ENCODE measurements at regions not wholly inside any gene's neighbourhood (a gene's known extent, or its start where the extent isn't known, plus 50 kb on each side); places are given as distances from the start of the nearest gene placed in this dataset.
A peak's percentile ranks its signal among the peaks of the same experiment; 100 is the strongest.

DNA sequence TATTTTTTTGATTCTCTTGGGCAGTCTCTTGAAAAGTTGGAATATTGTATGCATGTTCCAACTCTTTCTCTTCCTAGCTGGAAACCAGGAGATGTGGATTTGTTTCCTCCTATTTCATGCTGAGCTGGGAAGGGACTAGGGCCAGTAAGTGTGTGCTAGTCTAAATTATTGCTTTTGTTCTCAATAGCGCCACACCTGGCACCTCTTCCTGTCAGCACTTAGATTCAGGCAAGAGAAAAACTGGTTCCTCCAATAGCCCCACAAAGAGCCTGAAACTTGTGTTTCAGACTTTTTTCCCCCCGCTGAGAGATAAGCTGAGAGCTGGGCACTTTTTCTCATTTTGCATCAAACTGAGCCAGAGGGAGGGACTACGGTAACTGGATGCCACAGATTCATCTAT lies 353.4 kb downstream of the OLFM4 start:
- H3K36me3 ChIP-seq (replicated peaks in 1 of 2; ENCODE audit: control insufficient read depth in 1 of 2, insufficient read depth in 2 of 2, low read length in 2 of 2), result no peaks in the 10 kb centered on the region
- H3K27me3 ChIP-seq (ENCODE audit: control insufficient read depth in 2 of 2, insufficient read depth in 2 of 2, low read length in 2 of 2), result no peaks in the 10 kb centered on the region
- no peak overlapping the region for H3K4me2 ChIP-seq (replicated peaks; ENCODE audit: extremely low read depth, low read length, poor library complexity, severe bottlenecking)
- no peaks in the 10 kb centered on the region for H3K4me1 Mint-ChIP-seq
- no peak overlapping the region for H3K27ac Mint-ChIP-seq
- intact Hi-C loops (cut with micrococcal nuclease), result no loop called here
- no peak overlapping the region for H2AFZ ChIP-seq (ENCODE audit: insufficient read depth, low read depth, low read length, poor library complexity, severe bottlenecking)
- peaks cover 0 to 4% (median 1%) of the 10 kb centered on the region in 7 donors for H3K9me3 Mint-ChIP-seq
- no peak for DNase-seq
- H3K4me1 ChIP-seq (ENCODE audit: control insufficient read depth in 1 of 2, insufficient read depth in 2 of 2, low read length in 2 of 2), result no peaks in the 10 kb centered on the region
- H3K27me3 Mint-ChIP-seq (ENCODE audit: low read depth in 3 of 3), result no peaks in the 10 kb centered on the region
- no peaks in the 10 kb centered on the region for H4K20me1 ChIP-seq (ENCODE audit: insufficient read depth, low read length)
- no peak overlapping the region for H3K4me3 ChIP-seq (replicated peaks in 1 of 3; ENCODE audit: low read depth in 2 of 3, low read length in 3 of 3)
- TF ChIP-seq, protein P1, sequence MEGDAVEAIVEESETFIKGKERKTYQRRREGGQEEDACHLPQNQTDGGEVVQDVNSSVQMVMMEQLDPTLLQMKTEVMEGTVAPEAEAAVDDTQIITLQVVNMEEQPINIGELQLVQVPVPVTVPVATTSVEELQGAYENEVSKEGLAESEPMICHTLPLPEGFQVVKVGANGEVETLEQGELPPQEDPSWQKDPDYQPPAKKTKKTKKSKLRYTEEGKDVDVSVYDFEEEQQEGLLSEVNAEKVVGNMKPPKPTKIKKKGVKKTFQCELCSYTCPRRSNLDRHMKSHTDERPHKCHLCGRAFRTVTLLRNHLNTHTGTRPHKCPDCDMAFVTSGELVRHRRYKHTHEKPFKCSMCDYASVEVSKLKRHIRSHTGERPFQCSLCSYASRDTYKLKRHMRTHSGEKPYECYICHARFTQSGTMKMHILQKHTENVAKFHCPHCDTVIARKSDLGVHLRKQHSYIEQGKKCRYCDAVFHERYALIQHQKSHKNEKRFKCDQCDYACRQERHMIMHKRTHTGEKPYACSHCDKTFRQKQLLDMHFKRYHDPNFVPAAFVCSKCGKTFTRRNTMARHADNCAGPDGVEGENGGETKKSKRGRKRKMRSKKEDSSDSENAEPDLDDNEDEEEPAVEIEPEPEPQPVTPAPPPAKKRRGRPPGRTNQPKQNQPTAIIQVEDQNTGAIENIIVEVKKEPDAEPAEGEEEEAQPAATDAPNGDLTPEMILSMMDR (IDR thresholded peaks at IDR 0.05), result no peak
- H3K4me3 Mint-ChIP-seq, result no peak overlapping the region
- no peaks in the 10 kb centered on the region for H3K79me2 ChIP-seq (ENCODE audit: insufficient read depth, low read length)
- H3K9me3 ChIP-seq (replicated peaks in 1 of 2; ENCODE audit: control insufficient read depth in 1 of 2, insufficient read depth in 1 of 2, low read length in 2 of 2), result no peaks in the 10 kb centered on the region
- WGBS (ENCODE audit: insufficient coverage), result 40% methylated on average over 2 of the region's 3 CpGs
- H3K36me3 Mint-ChIP-seq, result no peaks in the 10 kb centered on the region
- H3K9ac ChIP-seq (ENCODE audit: insufficient read depth, low read length, poor library complexity, severe bottlenecking), result no peak overlapping the region
- no peak overlapping the region for H3K27ac ChIP-seq (ENCODE audit: low read depth in 1 of 2, low read length in 2 of 2)

- Histone ChIP-seq H4K20me1 (ENCODE audit: insufficient read depth, low read length) (no peaks in the 10 kb centered on the region), H3K27ac (ENCODE audit: low read depth in 1 of 2, low read length in 2 of 2) (no peak overlapping the region), H3K9me3 (replicated peaks in 1 of 2; ENCODE audit: control insufficient read depth in 1 of 2, insufficient read depth in 1 of 2, low read length in 2 of 2) (peaks cover 3 to 5% of the 10 kb centered on the region in 2 donors), H3K4me2 (replicated peaks; ENCODE audit: extremely low read depth, low read length, poor library complexity, severe bottlenecking) (no peak overlapping the region), H3K36me3 (replicated peaks in 1 of 2; ENCODE audit: control insufficient read depth in 1 of 2, insufficient read depth in 2 of 2, low read length in 2 of 2) (no peaks in the 10 kb centered on the region), H3K9ac (ENCODE audit: insufficient read depth, low read length, poor library complexity, severe bottlenecking) (no peak overlapping the region), H3K27me3 (ENCODE audit: control insufficient read depth in 2 of 2, insufficient read depth in 2 of 2, low read length in 2 of 2) (no peaks in the 10 kb centered on the region), H3K79me2 (ENCODE audit: insufficient read depth, low read length) (no peaks in the 10 kb centered on the region), H2AFZ (ENCODE audit: insufficient read depth, low read depth, low read length, poor library complexity, severe bottlenecking) (no peak overlapping the region), H3K4me3 (replicated peaks in 1 of 3; ENCODE audit: low read depth in 2 of 3, low read length in 3 of 3) (no peak overlapping the region), H3K4me1 (ENCODE audit: control insufficient read depth in 1 of 2, insufficient read depth in 2 of 2, low read length in 2 of 2) (no peaks in the 10 kb centered on the region)
- no peak for DNase-seq
- WGBS (ENCODE audit: insufficient coverage), result 95% methylated on average over 2 of the region's 2 CpGs
- peaks cover 0 to 9% (median 0%) of the 10 kb centered on the region in 7 donors for H3K9me3 Mint-ChIP-seq
- H3K4me3 Mint-ChIP-seq, result no peak overlapping the region
- TF ChIP-seq, protein P1 (IDR thresholded peaks at IDR 0.05), result no peak
- intact Hi-C loops (cut with micrococcal nuclease), result no loop called here
- peak overlapping the region in 1 of 7 donors; percentile 2 for H3K27ac Mint-ChIP-seq
- no peaks in the 10 kb centered on the region for H3K36me3 Mint-ChIP-seq
- H3K4me1 Mint-ChIP-seq, result no peaks in the 10 kb centered on the region
- H3K27me3 Mint-ChIP-seq (ENCODE audit: low read depth in 3 of 3), result no peaks in the 10 kb centered on the region
These were observed 369.4 kb downstream of the OLFM4 start for GRCh38 chr13:53398051-53398450.
